ENCODE measurements at regions not wholly inside any gene's neighbourhood (a gene's known extent, or its start where the extent isn't known, plus 50 kb on each side); places are given as distances from the start of the nearest gene placed in this dataset.
A peak's percentile ranks its signal among the peaks of the same experiment; 100 is the strongest.
"Not testable (repeated sequence)": the region's sequence is repeated elsewhere in the genome, so short reads cannot be mapped to it uniquely, and the experiment has no call there.

DNA sequence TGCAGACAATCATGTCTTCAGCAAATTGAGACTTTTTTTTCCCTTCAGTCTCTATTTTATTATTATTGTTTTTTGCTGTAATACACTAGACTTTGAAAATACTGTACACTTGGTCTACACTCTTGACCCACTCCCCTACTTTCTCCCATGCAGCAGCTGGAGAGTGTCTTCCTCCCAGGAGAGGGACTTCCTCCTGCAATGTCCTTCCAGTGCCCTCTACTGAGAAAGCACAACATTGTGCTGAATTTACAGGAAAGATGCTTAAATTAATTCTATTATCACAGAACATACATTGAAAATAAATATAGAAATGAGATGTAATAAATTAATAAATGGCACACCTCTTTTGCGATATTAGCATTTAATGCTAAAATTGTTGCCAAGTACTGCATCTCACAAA, 411.3 kb downstream of the CCSER2 start:
- TF ChIP-seq EZH2phosphoT487 (conservative IDR thresholded peaks at IDR 0.05; ENCODE audit: low read length) = no peak
- TF ChIP-seq CTCF (IDR thresholded peaks at IDR 0.05; ENCODE audit: insufficient read depth, low read length, poor library complexity, severe bottlenecking) = no peak
- H3K27ac ChIP-seq (ENCODE audit: low read depth, low read length) = no peak overlapping the region
- H3F3A ChIP-seq (ENCODE audit: insufficient read depth) = no peaks in the 10 kb centered on the region
- H3K79me2 ChIP-seq (ENCODE audit: insufficient read depth, low read length) = no peaks in the 10 kb centered on the region
- H3K27me3 ChIP-seq (ENCODE audit: low read length) = no peaks in the 10 kb centered on the region
- H3K4me2 ChIP-seq (ENCODE audit: low read depth, low read length, poor library complexity, severe bottlenecking) = no peak overlapping the region
- no peak overlapping the region for H2AFZ ChIP-seq (ENCODE audit: low read depth, low read length, severe bottlenecking)
- H3K4me3 ChIP-seq (ENCODE audit: insufficient read depth, low read length, poor library complexity, severe bottlenecking) = no peak overlapping the region
- H3K36me3 ChIP-seq (ENCODE audit: low read length) = no peaks in the 10 kb centered on the region
- H3K9me3 ChIP-seq (ENCODE audit: insufficient read depth, low read length) = no peaks in the 10 kb centered on the region
- H3K9me2 ChIP-seq (replicated peaks; ENCODE audit: insufficient read depth, low read length) = no peaks in the 10 kb centered on the region
- no peaks in the 10 kb centered on the region for H4K20me1 ChIP-seq (ENCODE audit: low read depth, low read length)
- H3K9ac ChIP-seq (ENCODE audit: low read length) = no peak overlapping the region

- no peaks in the 10 kb centered on the region for H3K79me2 ChIP-seq (ENCODE audit: insufficient read depth, low read length)
- no peak overlapping the region for H2AFZ ChIP-seq (ENCODE audit: low read depth, low read length, severe bottlenecking)
- H3K27me3 ChIP-seq (ENCODE audit: low read length) = no peaks in the 10 kb centered on the region
- no peak overlapping the region for H3K4me2 ChIP-seq (ENCODE audit: low read depth, low read length, poor library complexity, severe bottlenecking)
- no peaks in the 10 kb centered on the region for H3K9me2 ChIP-seq (replicated peaks; ENCODE audit: insufficient read depth, low read length)
- H3K36me3 ChIP-seq (ENCODE audit: low read length) = no peaks in the 10 kb centered on the region
- no peak overlapping the region for H3K4me3 ChIP-seq (ENCODE audit: insufficient read depth, low read length, poor library complexity, severe bottlenecking)
- no peak overlapping the region for H3K27ac ChIP-seq (ENCODE audit: low read depth, low read length)
- TF ChIP-seq EZH2phosphoT487 (conservative IDR thresholded peaks at IDR 0.05; ENCODE audit: low read length) (no peak), CTCF (IDR thresholded peaks at IDR 0.05; ENCODE audit: insufficient read depth, low read length, poor library complexity, severe bottlenecking) (peak; percentile 24)
- no peak overlapping the region for H3K9ac ChIP-seq (ENCODE audit: low read length)
- H4K20me1 ChIP-seq (ENCODE audit: low read depth, low read length) = no peaks in the 10 kb centered on the region
- H3F3A ChIP-seq (ENCODE audit: insufficient read depth) = no peaks in the 10 kb centered on the region
- H3K9me3 ChIP-seq (ENCODE audit: insufficient read depth, low read length) = no peaks in the 10 kb centered on the region; the same call in 1 of the 2 replicates
These were observed 415.1 kb downstream of the CCSER2 start for GRCh38 chr10:84743483-84743882.

DNA sequence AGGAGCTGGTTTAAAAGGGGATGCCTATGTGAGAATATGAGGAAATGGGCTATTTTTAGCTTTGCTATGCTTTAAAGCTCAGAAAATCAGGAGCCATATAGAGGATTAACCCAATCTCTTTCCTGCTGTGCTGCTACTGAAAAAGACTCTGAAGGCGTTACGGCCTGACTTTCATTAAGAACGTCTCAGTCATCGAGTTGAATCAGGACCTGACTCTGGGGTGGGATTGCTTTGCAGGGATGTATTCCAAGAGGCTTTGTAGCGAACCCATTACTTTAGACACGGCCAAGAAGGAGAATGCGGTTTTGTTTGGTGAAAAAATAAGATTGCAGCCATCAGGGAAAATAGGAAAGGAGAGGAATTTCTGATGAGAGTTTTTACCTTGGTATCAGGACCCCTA, 426.9 kb downstream of the CCSER2 start:
- no peak overlapping the region for H3K4me2 ChIP-seq (ENCODE audit: low read depth, low read length, poor library complexity, severe bottlenecking)
- H3K9ac ChIP-seq (ENCODE audit: low read length) = no peak overlapping the region
- no peaks in the 10 kb centered on the region for H3K9me3 ChIP-seq (ENCODE audit: insufficient read depth, low read length)
- no peak overlapping the region for H2AFZ ChIP-seq (ENCODE audit: low read depth, low read length, severe bottlenecking)
- H3K27ac ChIP-seq (ENCODE audit: low read depth, low read length) = no peak overlapping the region
- no peaks in the 10 kb centered on the region for H4K20me1 ChIP-seq (ENCODE audit: low read depth, low read length)
- H3K27me3 ChIP-seq (ENCODE audit: low read length) = no peaks in the 10 kb centered on the region
- no peaks in the 10 kb centered on the region for H3K9me2 ChIP-seq (replicated peaks; ENCODE audit: insufficient read depth, low read length)
- H3F3A ChIP-seq (ENCODE audit: insufficient read depth) = no peaks in the 10 kb centered on the region
- no peaks in the 10 kb centered on the region for H3K36me3 ChIP-seq (ENCODE audit: low read length)
- no peak for TF ChIP-seq EZH2phosphoT487 (conservative IDR thresholded peaks at IDR 0.05; ENCODE audit: low read length)
- TF ChIP-seq CTCF (IDR thresholded peaks at IDR 0.05; ENCODE audit: insufficient read depth, low read length, poor library complexity, severe bottlenecking) = no peak
- H3K4me3 ChIP-seq (ENCODE audit: insufficient read depth, low read length, poor library complexity, severe bottlenecking) = no peak overlapping the region
- no peaks in the 10 kb centered on the region for H3K79me2 ChIP-seq (ENCODE audit: insufficient read depth, low read length)

DNA sequence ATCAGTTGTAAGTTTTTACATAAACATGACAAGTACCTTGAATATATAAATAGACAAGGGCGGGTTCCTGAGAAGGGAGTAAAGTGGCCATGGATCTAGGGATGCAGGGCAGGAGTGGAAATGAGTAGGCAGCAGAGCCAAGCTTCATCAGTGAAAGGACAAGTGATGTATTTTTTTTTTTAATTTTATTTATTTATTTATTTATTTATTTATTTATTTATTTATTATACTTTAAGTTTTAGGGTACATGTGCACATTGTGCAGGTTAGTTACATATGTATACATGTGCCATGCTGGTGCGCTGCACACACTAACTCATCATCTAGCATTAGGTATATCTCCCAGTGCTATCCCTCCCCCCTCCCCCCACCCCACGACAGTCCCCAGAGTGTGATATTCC, 428.3 kb downstream of the CCSER2 start:
- not testable (repeated sequence) for H3F3A ChIP-seq (ENCODE audit: insufficient read depth); H3K9me3 ChIP-seq (ENCODE audit: insufficient read depth, low read length); H3K9ac ChIP-seq (ENCODE audit: low read length); H4K20me1 ChIP-seq (ENCODE audit: low read depth, low read length); H3K4me2 ChIP-seq (ENCODE audit: low read depth, low read length, poor library complexity, severe bottlenecking); H2AFZ ChIP-seq (ENCODE audit: low read depth, low read length, severe bottlenecking); H3K36me3 ChIP-seq (ENCODE audit: low read length); H3K4me3 ChIP-seq (ENCODE audit: insufficient read depth, low read length, poor library complexity, severe bottlenecking); H3K79me2 ChIP-seq (ENCODE audit: insufficient read depth, low read length); H3K9me2 ChIP-seq (replicated peaks; ENCODE audit: insufficient read depth, low read length); H3K27ac ChIP-seq (ENCODE audit: low read depth, low read length); H3K27me3 ChIP-seq (ENCODE audit: low read length)

GRCh38 chr10:84761994-84762614, 433.7 kb downstream of the CCSER2 start:
- H3K9me2 ChIP-seq (replicated peaks; ENCODE audit: insufficient read depth, low read length); H3K27ac ChIP-seq (ENCODE audit: low read depth, low read length); H3K9ac ChIP-seq (ENCODE audit: low read length); H2AFZ ChIP-seq (ENCODE audit: low read depth, low read length, severe bottlenecking); H3K4me3 ChIP-seq (ENCODE audit: insufficient read depth, low read length, poor library complexity, severe bottlenecking); H4K20me1 ChIP-seq (ENCODE audit: low read depth, low read length); H3K27me3 ChIP-seq (ENCODE audit: low read length); H3K36me3 ChIP-seq (ENCODE audit: low read length); H3K9me3 ChIP-seq (ENCODE audit: insufficient read depth, low read length); H3K4me2 ChIP-seq (ENCODE audit: low read depth, low read length, poor library complexity, severe bottlenecking); H3K79me2 ChIP-seq (ENCODE audit: insufficient read depth, low read length); H3F3A ChIP-seq (ENCODE audit: insufficient read depth): not testable (repeated sequence)
